ENCODE measurements at regions not wholly inside any gene's neighbourhood (a gene's known extent, or its start where the extent isn't known, plus 50 kb on each side); places are given as distances from the start of the nearest gene placed in this dataset.
"Not testable (repeated sequence)": the region's sequence is repeated elsewhere in the genome, so short reads cannot be mapped to it uniquely, and the experiment has no call there.

DNA sequence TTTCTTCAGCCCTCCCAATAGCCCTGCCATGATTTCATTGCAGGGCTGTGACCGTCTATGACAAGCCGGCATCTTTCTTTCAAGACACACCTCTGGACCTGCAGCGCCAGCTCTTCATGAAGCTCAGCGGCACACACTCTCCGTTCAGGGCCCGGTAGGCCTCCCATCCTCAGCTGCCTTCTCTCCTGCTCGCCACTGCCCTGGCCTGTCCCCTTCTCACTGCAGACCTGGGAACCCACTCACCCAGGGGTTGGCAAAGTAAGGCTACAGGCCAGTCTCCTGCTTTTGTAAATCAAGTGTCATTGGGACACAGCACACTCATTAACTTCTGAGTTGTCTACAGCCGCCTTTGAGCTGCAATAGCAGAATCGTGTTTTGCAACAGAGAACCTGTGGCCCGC, 169.2 kb downstream of the ADRA2C start:
- TF ChIP-seq POLR2A (IDR thresholded peaks at IDR 0.05) = not testable (repeated sequence)
- TF ChIP-seq, protein P1, sequence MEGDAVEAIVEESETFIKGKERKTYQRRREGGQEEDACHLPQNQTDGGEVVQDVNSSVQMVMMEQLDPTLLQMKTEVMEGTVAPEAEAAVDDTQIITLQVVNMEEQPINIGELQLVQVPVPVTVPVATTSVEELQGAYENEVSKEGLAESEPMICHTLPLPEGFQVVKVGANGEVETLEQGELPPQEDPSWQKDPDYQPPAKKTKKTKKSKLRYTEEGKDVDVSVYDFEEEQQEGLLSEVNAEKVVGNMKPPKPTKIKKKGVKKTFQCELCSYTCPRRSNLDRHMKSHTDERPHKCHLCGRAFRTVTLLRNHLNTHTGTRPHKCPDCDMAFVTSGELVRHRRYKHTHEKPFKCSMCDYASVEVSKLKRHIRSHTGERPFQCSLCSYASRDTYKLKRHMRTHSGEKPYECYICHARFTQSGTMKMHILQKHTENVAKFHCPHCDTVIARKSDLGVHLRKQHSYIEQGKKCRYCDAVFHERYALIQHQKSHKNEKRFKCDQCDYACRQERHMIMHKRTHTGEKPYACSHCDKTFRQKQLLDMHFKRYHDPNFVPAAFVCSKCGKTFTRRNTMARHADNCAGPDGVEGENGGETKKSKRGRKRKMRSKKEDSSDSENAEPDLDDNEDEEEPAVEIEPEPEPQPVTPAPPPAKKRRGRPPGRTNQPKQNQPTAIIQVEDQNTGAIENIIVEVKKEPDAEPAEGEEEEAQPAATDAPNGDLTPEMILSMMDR (IDR thresholded peaks at IDR 0.05) = not testable (repeated sequence)
